ENCODE measurements at regions not wholly inside any gene's neighbourhood (a gene's known extent, or its start where the extent isn't known, plus 50 kb on each side); places are given as distances from the start of the nearest gene placed in this dataset.

DNA sequence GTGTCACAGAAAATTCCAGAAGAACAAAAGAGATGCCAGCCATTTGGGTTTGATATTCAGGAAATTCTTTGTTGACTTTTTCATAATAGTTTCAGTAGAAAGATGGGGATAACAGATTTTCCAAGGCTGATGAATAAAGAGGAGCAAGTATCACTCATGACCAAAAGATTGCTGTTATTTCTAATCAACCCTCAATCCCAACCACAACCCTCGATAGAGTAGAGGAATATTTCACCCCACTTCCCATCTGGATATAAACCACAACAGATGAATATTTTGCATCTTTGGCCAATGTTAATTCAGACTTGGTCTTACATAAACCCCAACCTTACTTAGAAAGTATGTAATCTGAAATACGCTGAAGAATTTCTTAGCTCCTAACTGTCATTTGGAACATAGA lies 232.4 kb downstream of the SEC16B start:
- no peak overlapping the region for H3K27ac ChIP-seq
- TF ChIP-seq, protein P1, sequence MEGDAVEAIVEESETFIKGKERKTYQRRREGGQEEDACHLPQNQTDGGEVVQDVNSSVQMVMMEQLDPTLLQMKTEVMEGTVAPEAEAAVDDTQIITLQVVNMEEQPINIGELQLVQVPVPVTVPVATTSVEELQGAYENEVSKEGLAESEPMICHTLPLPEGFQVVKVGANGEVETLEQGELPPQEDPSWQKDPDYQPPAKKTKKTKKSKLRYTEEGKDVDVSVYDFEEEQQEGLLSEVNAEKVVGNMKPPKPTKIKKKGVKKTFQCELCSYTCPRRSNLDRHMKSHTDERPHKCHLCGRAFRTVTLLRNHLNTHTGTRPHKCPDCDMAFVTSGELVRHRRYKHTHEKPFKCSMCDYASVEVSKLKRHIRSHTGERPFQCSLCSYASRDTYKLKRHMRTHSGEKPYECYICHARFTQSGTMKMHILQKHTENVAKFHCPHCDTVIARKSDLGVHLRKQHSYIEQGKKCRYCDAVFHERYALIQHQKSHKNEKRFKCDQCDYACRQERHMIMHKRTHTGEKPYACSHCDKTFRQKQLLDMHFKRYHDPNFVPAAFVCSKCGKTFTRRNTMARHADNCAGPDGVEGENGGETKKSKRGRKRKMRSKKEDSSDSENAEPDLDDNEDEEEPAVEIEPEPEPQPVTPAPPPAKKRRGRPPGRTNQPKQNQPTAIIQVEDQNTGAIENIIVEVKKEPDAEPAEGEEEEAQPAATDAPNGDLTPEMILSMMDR (IDR thresholded peaks at IDR 0.05): no peak
- no peak overlapping the region for H3K4me3 ChIP-seq
- DNase-seq (ENCODE audit: low spot score): no peak

DNA sequence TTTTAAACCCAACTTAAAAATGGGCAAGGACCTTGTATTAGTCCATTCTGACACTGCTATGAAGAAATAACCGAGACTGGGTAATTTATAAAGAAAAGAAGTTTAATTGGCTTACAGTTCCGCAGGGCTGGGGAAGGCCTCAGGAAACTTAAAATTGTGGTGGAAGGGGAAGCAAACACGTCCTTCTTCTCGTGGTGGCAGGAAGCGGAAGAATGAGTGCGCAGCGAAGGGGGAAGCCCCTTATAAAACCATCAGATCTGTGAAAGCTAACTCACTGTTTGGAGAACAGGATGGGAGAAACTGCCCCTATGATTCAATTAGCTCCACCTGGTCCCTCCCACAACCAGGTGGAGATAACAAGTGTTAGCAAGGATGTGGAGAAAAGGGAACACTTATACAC lies 237.7 kb downstream of the SEC16B start:
- TF ChIP-seq, protein P1 (IDR thresholded peaks at IDR 0.05): no peak
- DNase-seq (ENCODE audit: low spot score): no peak
- H3K27ac ChIP-seq: no peak overlapping the region
- no peak overlapping the region for H3K4me3 ChIP-seq

DNA sequence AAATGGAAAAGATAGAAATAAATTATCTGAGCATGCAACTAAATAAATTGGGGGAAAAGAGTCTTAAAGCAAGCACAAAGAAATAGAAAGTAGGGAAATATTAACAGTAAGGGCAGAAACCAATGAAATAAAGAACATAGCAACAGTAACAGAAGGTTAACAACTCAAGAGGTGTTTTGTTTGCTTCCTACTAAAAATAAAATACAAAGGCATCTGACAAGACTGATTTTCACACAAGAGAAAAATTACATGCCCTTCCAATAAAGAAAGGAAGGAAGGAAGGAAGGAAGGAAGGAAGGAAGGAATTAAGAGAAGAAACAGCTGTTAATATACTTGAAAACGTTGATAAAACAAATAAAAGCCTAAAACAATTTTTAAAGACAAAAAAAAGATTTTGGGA lies 240.2 kb downstream of the SEC16B start:
- Histone ChIP-seq H3K4me3 (no peak overlapping the region), H3K27ac (no peak overlapping the region)
- no peak for DNase-seq (ENCODE audit: low spot score)
- TF ChIP-seq, protein P1 (IDR thresholded peaks at IDR 0.05): no peak

DNA sequence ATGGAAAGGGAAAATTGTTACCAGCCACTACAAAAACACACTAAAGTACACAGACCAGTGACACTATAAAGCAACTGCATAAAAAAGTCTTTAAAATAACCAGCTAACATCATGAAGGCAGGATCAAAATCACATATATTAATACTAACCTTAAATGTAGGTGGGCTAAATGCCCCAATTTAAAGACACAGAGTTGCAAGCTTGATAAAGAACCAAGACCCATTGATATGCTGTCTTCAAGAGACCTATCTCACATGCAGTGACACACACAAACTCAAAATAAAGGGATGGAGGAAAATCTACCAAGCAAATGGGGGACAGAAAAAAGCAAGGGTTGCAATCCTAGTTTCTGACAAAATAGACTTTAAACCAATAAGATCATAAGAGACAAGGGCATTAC lies 246.3 kb downstream of the SEC16B start:
- Histone ChIP-seq H3K4me3 (no peak overlapping the region), H3K27ac (no peak overlapping the region)
- TF ChIP-seq, protein P1 (IDR thresholded peaks at IDR 0.05): no peak
- DNase-seq (ENCODE audit: low spot score): no peak

DNA sequence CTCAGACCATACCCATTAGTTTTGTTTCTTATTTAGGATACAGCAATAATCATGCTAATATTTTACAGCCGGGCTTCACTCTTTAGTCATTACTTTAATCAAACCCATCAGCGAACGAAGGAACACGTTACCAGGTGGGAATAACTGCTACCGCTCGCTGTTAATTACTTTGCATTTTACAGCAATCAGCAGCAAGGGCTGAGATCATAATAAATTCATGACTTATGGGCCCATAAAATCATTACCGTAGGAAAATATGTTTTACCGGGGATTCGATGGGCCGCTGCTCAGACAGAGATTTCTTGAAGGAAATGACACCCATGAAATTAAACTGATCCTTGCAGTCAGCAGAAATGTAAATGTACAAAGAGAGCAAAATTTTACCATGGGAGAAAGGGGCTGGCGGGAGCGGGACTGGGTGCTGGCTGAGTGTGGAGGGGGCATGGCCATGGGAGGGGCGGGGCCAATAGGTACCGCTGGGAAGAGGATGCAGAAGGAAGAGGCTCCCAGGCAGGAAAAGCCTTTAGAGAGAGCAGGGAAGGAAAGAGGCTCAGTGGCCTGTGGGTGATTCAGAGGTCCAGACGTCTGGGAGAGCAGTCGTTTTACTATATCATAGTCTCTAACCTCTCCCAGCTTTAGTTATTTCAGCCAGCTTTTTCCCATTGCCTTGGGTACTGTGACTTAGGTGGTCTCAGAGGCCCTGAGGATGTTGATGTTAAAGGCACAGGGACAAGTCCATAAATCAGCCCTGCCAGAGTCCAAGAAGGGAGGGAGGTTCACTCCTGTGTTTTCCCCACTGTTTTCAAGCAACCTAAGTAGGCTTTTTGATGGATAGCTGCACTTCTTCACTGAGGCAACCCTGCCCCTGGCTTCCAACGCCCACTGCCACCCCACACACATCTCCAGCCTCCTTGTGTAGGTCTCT lies 258.9 kb downstream of the SEC16B start:
- TF ChIP-seq, protein P1 (IDR thresholded peaks at IDR 0.05): no peak
- Histone ChIP-seq H3K27ac (no peak overlapping the region), H3K4me3 (no peak overlapping the region)
- no peak for DNase-seq (ENCODE audit: low spot score)

DNA sequence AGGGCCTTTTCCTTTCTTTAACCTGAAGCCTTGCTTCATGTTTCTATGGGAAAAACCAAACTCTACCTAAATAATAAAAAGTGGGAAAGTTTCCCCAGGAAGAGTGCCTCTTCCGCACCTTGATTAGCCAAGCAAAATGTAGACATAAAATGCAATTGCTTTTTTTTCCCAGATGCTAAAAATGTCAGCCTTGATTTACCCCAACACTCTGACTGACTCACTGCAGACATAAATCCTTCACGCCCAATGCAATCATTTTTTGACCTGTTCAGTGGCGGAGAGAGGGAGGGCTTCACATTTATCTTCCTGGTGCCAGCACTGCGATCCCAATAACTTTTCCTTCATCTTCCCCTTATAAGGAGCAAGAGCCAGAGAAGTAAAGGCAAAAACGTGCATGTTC lies 261.5 kb downstream of the SEC16B start:
- TF ChIP-seq, protein P1 (IDR thresholded peaks at IDR 0.05): no peak
- no peak overlapping the region for H3K27ac ChIP-seq
- no peak for DNase-seq (ENCODE audit: low spot score)
- H3K4me3 ChIP-seq: no peak overlapping the region

DNA sequence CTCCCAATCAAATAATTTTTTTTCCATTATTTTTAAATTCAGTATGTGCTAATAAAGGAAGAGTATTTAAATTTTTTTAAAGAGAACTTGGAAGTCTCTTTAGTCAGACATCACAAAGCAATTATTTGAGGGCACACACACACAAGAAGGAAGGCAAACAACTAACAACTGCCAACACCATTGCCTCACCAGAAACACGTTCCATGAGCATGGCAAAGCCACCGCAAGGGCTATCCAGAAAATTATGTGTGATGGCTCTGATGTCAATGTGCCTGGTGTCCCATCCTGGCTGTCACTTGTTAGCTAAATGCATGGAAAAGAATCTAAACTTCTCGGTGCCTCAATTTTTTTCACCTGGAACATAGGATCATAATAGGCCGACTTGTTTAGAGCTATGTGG lies 262.9 kb downstream of the SEC16B start:
- TF ChIP-seq, protein P1 (IDR thresholded peaks at IDR 0.05): no peak
- no peak overlapping the region for H3K4me3 ChIP-seq
- no peak for DNase-seq (ENCODE audit: low spot score)
- no peak overlapping the region for H3K27ac ChIP-seq

All from coronary artery (tissue), 2 donors.